HG03521 (cell line): ENCODE measurements at regions not wholly inside any gene's neighbourhood (a gene's known extent, or its start where the extent isn't known, plus 50 kb on each side); places are given as distances from the start of the nearest gene placed in this dataset.
A peak's percentile ranks its signal among the peaks of the same experiment; 100 is the strongest.
"Not testable (repeated sequence)": the region's sequence is repeated elsewhere in the genome, so short reads cannot be mapped to it uniquely, and the experiment has no call there.

Experiments
- ATAC-seq: cut with Tn5 transposase; IDR thresholded peaks from one replicate; pipeline ENCODE4 v1.9.1; 2021; ENCODE audit warnings: mild to moderate bottlenecking, moderate library complexity; ENCODE audit not compliant: unreplicated experiment

DNA sequence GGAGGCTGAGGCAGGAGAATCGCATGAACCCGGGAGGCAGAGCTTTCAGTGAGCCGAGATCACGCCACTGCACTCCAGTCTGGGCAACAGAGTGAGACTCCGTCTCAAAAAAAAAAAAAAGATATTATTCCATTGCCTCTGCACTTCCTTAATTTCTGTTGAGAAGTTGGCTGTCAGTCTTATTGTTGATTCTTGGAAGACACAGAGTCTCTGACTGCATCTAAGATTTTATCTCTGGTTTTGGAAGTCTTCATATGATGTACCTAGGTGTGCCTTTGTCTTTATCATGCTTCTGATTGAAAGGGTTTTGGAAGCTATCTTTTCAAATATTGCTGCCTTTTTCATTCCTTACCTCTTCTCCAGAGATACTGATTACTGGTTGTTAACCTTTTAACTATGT, 160.4 kb downstream of the NPIPB11 start:
- ATAC-seq = not testable (repeated sequence)

DNA sequence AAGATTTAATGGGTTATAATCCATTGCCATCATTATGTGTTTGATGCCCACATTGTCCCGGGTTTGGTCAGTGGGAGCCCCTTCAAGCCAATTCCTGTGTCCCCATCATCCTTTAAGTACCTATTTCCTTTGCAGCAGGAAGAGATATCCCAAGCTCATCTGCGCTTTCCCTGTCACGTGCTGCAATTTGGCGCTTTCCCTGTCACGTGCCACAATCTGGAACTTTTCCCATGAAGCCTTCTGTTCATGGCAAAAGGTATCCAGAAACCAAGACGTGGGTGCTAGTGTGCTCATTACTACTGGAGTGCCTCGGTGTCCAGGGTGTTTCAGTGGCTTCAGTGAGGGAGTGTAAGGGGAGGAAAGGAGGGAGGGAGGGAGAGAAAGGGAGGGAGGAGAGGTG, 168.5 kb downstream of the NPIPB11 start:
- ATAC-seq = no peak

DNA sequence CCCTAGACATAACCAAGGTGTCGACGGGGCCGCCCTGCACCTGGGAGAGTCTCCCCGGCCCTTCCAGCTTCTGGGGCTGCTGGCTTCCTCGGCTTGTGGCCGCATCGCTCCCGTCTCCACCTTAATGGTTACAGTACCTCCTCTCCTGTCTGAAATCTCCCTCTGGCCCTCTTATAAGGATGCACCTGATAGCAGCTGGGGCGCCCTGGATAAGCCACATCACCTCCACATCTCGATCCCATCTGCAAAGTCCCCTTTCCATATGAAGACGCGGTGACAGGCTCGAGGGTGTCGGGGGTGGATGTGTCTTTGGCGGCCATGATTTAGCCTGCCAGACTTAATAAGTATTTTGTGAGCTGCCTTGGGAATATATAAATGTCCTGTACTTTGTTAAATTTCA, 169.0 kb downstream of the NPIPB11 start:
- ATAC-seq = not testable (repeated sequence)

DNA sequence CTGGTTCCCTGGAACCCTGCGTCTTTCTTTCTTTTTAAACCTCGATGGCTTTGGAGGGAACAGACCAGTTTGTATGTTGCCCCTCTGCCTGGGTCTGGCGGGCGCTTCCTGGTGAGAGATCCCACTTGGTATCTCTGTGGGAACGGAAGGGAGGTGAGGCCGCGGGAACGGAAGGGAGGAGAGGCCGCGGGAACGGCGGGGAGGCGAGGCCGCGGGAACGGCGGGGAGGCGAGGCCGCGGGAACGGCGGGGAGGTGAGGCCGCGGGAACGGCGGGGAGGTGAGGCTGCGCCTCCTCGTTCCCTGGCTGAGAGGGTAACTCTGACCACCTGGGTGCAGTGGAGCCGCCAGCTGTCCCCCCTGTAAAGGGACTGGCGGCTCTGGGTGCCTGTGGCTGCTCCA, 169.5 kb downstream of the NPIPB11 start:
- ATAC-seq = not testable (repeated sequence)

DNA sequence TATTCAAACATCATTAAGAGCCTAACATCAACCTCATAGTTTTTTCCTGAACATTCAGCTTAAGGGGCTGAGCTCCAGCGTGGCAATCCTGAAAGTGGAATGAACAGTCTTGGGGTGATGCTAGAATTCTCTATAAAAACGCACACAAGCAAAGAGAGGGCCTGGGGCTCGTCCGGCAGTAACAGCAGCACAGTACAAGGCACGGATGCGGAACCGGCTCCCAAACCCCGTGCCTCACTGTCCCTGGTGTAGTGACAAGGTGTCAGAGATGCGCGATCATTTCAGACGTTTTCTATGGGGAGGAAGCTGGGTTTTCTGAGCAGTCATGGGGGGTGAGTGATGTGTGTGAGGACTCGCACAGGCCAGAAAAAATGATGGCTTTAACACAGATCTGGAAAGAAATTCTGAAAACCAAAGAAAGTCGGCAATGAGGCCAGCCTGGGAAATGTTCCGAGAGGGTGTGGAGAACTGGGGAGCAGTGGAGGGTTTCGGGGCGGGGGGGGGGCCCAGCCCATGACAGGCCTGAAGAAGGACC, 170.6 kb downstream of the NPIPB11 start:
- not testable (repeated sequence) for ATAC-seq

DNA sequence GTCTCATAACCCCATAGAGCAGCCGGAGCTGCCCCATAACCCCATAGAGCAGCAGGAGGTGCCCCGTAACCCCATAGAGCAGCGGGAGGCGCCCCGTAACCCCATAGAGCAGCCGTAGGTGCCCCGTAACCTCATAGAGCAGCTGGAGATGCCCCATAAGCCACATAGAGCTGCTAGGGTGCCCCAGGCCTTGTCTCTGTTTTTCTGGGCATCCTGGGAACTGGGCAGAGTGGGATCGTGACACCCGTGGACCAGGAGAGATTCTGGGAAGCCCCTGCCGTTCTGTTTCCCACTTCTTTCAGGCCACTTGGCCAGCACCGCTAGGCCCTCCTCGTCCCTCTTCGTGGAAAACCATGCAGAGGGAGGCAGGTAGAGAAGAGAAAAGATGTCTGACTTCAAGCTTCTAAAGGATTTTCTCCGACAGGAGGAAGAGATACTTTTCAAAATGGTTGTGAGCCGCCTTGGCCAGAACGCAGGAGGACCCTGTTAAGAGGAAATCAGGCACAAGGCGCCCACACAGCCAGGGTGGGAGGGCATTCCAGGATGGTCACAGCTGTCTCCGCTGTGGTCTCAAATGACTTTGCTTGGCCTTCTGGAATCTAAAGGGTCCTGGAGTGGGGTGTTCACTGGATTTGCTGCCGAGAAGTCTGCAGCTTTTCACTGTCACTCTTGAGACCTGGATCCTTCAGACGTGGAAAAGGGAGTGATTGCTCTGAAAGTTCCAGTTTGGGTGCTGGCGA, 171.8 kb downstream of the NPIPB11 start:
- not testable (repeated sequence) for ATAC-seq

DNA sequence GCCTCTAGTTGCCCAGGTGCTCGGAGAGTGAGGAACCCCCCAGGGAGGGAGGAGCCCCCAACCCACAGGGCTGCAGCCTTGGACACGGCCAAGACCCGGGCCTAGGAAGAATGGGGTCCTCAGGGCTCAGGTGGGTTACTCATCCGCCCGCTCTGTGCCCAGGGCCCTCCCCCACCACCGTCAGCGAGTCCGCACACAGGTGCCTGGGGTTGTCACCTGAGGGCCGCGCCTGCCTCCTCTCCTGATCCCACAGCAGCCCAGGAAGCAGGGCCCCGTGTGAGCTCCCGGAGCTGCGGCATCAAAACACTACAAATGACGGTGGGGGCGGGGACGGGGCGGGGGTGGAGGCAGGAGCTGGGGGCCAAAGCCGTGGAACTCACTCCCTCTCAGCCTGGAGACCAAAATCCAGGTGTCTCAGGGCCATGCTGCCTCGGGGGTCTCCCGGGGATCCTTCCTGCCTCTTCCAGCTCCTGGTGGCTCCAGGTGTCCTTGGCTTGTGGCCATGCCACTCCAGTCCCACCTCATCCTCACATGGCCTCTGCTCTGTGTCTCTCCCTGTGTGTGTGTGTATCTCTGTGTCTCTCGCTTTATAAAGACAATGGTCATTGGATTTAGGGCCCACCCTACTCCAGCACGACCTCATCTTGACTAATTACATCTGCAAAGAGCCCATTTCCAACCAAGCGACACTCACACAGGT, 172.7 kb downstream of the NPIPB11 start:
- ATAC-seq = not testable (repeated sequence)

DNA sequence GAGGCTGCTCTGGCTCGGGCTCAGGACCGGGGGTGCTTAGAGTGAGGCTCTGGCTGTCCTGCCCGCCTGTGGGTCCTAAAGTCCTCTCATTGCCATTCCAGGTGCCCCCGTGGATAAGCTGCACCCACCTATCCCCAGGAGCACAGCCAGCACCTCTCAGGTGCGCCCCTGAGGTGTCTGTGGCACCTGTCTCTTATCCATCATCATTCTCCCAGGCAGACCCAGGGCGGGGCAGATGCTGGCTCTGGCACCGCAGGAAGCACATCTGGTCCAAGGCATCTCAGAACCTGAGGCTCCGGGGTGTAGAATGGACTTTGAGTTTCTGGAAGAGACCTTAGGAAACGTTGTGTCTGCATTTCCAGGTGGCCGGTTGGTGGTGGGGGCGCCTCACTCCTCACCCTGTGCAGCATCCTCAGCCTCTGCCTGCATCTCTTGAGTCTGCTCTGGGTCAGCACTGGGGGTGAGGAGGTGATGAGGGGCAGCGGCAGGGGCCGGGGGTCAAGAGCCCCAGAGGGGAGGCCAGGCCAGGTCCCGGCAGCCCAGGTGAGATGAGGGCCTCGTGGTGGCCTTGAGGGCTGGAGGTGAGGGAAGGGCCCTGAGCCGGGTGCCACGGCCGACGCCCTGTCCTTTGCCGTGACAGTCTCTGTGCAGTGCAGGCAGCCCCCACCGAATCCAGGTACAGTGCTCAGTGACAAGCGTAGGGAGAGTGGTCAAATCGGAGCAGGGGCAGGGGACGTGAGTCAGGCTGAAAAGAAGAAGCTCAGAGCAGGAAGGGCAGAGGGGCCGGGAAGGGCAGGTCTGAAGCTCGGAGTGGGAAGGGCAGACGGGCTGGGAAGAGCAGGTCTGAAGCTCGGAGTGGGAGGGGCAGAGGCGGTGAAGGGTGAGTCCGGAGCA, 173.5 kb downstream of the NPIPB11 start:
- ATAC-seq = no peak

DNA sequence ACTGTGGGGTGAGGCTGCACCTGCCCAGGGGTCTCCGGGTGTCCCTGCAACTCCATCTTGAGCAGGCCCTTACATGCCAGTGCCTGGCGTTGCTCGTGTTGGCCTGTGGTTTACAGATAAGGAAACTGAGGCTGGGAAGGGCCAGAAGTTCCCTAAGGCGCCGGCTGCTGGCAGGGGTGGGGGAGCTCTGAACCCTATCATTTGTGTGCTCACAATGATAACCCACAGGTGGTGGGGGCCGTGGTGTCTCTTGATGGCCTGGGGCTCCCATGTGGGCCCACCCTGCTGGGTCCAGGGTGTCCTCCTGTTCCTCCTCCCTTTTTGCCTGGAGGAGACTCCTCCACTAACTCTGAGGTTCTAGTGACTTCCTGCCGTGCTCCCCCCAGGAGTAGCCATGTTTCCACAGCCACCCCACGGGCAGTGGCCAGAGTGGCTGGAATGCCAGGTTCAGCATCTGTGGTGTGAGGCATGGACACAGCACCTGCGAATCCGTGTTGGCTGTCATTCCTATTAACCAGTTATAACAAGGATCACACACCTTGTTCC, 174.3 kb downstream of the NPIPB11 start:
- not testable (repeated sequence) for ATAC-seq

DNA sequence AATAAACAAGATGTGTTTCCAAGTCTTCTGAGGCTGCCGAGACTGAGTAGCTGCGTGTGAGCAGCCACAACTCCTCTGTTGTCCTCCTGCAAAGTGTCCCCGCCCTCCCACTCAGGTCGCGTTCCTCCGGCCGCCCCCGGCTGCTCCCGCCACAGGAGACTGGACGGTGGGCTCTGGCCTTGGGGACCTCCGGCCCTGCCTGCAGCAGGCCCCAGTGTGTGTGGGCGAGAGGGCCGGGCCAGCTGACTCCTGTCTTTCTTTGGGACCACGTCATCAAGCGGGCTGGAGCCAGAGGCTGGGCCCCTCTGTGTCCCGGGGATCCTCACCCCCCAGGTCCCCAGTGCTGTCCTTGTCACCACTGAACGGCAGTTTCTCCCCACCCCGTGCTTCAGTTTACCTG, 175.3 kb downstream of the NPIPB11 start:
- ATAC-seq = no peak

DNA sequence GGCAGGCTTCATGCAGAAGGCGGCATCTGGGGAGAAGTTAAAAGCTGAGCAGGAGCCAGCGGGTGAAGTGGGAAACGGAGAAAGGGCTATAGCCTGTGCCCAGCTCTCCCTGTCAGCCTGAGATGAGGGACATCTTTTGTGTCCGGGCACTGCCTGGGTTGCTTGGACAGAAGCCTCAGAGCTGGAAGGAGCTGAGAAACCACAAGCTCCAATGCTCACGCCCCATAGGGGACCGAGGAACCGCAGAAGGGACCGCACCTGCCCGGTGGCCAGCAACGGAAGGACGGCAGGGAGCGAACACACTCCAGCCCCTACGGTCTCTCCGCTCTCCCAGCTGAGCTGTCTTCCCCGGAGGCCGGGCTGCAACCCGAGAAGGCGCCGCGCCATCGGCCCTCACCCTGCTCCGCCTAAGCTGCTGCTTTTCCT, 175.8 kb downstream of the NPIPB11 start:
- ATAC-seq = no peak

DNA sequence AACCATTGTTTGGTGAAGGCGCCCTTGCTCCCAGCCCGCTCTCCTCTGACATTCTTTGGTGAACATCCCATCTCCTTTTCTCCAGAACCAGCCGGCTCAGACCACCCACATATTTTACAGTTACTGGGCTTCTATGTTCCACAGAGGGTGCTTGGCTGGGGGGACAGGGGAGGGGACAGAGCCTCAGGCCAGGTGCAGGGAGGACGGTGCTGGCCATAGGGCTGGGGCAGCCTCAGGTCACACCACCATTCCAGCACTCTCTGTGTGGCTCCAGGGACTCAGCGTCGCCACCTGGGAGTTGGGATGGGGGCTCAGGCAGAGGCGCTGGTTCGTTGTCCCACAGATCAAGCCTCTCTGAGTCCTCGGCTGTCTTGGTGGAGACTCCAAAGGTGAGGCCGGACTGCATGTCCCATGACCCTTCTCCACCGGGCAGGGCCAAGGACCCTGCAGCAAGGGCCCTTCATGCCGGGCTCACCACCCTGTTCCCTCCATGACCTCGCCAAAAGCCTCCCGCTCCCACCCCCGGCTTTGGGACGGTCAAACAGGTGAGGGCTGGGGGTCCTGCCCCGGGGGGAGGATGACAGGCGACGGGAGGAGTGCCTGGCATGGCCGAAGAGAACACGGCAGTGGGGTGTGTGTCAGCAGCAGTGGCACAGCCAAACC, 176.4 kb downstream of the NPIPB11 start:
- not testable (repeated sequence) for ATAC-seq

DNA sequence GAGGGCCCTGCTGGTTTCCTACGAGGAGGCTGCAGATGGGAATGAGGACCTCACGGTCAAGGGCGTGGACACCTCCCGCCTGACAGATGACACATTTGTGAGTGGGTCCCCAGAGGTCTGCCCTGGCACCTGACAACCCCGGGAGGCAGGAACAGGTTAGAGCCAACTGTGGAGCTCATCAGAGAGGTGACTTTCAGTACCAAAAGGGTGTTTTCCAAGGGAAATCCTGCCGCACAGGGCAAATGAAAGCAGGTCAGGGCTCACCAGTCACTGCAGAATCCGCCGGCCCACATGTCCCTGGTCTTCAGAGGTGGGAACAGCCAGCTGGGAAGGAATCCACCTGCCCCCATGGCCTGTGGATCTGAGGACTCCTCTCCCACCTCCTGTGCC, 176.9 kb downstream of the NPIPB11 start:
- not testable (repeated sequence) for ATAC-seq

DNA sequence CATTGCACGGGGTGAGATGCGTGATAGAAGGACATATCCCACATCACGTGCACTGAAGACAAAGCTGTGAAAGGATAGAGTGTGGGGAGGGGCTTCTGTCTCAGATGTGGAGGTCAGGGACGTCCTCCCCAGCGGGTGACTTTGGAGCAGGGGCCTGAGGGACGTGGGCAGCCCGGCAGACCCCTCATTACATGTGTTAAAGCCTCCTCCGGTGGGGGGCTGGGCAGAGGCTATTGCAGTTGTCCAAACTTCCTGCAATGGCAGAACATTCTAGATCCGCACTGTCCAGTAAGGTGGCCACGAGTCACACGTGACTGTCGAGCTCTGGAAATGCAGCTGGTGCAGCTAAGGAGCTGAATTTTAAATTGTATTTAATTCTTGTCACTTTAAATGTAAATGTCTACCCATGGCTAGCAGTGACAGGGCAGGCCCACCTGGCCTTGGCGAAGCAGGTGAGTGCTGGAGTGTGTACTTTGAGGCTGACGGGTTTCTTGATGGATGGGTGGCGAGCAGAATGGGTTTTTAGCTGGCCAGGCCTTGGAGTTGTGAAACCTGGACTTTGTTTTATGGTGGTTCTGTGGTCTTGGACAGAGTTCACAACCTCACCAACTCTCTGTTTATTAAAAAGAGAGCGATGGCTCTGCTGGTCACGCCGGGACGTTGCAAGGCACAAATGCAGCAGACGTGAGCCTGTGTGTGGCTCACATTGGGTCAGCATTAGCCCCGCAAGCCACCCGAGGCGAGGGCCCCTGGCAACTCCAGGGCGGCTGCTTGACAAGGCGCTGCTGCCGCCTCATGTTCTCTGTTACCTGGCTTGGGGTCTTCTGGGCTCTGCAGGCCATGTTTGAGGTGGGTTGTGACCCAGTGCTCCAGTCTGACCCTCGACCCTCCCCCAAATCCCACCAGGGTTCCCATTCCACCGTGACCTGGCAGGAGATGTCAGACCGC, 177.6 kb downstream of the NPIPB11 start:
- not testable (repeated sequence) for ATAC-seq

DNA sequence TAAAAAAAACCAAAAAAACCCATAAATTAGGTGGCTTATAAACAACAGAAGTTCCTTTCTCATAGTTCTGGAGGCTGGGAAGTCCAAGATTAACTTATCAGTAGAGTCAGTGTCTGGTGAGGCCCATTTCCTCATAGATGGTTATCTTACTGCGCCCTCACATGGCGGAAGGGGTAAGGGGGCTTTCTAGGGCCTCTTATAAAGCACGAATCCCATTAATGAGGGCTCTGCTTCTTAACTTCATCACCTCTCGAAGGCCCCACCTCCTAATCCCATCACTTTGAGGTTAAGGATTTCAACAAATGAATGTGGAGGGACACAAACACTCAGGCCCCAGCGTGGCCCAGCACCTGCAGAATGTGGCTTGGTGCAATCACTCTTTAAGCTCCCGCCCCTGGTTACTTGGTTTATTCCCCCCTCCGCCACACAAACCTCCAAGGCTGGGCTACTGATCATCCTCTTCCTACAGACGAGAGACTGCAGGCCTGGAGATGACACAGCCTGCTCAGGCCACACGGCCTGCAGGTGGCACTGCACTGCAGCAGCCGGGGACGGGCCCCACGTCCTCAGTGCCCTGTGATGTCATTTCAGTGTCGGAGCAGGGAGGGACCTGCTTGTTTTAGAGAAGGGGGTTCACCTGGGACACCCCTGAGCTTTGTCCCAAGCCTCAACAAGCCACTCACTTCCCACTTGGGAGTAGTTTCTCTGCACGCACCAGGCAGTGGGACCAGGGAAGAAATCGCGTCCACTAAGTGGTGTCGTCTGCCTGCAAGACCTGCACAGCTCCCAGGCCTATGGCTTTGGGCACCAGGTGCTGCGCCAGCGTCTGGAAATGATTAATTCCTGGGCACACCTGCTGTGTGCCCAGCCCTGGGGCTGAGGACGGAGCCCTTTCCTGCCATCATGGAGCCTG, 178.5 kb downstream of the NPIPB11 start:
- peak; percentile 61 for ATAC-seq

DNA sequence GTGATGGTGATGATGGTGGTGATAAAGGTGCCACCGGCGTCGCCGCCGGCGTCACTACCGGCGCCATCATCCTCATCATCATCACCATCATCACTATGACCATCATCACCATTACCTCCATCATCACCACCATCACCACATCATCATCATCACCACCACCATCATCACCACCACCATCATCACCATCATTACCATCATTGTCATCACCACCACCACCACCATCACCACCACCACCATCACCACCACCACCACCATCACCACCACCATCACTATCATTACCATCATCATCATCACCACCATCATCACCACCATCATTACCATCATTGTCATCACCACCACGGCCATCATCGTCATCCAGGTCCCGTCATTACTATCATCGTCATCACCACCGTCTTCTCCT, 179.7 kb downstream of the NPIPB11 start:
- ATAC-seq = no peak

DNA sequence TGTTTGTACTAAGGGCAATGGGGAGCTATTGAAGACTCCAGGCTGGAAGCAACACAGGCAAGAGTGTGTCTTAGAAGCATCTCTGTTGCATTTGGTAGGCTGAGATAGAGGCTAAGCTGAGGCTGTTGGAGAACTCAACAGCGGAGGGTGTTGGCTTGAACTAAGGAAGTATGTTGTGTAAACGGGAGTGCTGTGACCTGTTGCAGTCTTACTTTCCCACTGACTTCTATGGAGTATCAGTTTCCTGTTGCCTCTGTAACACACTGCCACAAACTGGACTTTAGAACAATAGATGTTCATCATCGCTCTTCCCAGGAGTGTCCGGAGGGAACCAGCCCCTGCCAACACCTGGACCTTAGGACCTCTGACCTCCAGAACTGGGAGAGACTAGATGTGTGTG, 181.8 kb downstream of the NPIPB11 start:
- ATAC-seq = not testable (repeated sequence)

DNA sequence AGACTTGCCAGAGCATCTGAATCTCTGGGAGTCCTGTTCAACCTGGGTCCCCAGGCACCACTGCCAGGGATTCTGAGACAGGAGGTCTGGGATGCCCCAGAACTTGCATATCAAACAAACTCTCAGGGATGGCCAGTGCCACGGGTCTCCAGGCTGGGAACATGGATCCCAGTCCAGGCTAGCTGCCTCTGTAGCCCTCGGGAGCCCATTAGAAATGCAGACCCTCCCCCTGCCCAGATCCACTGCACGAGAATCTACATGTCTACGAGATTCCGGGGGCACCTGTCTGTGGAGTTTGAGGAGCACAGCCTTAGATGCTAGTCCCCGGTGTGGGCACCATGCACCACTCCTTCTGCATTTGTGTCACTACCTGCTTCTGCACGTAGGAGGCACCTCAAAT, 183.9 kb downstream of the NPIPB11 start:
- not testable (repeated sequence) for ATAC-seq
